DMS 273 (cell line): ENCODE measurements at regions not wholly inside any gene's neighbourhood (a gene's known extent, or its start where the extent isn't known, plus 50 kb on each side); places are given as distances from the start of the nearest gene placed in this dataset.

Source experiments
- DNase-seq: peaks from one replicate; lab custom pipeline; 2025; ENCODE audit not compliant: unreplicated experiment; lab: John Stamatoyannopoulos, UW

- peak; percentile 37 for DNase-seq
Measured at GRCh38 chr2:7281231-7282201, 364.3 kb downstream of the RNF144A start.

- no peak for DNase-seq
Measured at GRCh38 chr2:7286120-7286519, 368.9 kb downstream of the RNF144A start.

- DNase-seq = no peak
Measured at GRCh38 chr2:7288484-7288883, 371.3 kb downstream of the RNF144A start.

GRCh38 chr2:7289697-7290096 is 372.5 kb downstream of the RNF144A start:
- no peak for DNase-seq

GRCh38 chr2:7292154-7292691 is 375.0 kb downstream of the RNF144A start:
- DNase-seq = no peak

GRCh38 chr2:7309582-7309981 is 392.4 kb downstream of the RNF144A start:
- no peak for DNase-seq

GRCh38 chr2:7324706-7325105 is 407.5 kb downstream of the RNF144A start:
- DNase-seq = no peak

GRCh38 chr2:7325186-7325585 is 408.0 kb downstream of the RNF144A start:
- DNase-seq = no peak

- DNase-seq = no peak
Measured at GRCh38 chr2:7329465-7329864, 412.3 kb downstream of the RNF144A start.

- no peak for DNase-seq
Measured at GRCh38 chr2:7333189-7333765, 416.1 kb downstream of the RNF144A start.

- DNase-seq = no peak
Measured at GRCh38 chr2:7333960-7334493, 416.8 kb downstream of the RNF144A start.

GRCh38 chr2:7338961-7339360 is 421.7 kb downstream of the RNF144A start:
- DNase-seq = no peak

- no peak for DNase-seq
Measured at GRCh38 chr2:7346336-7346735, 429.1 kb downstream of the RNF144A start.

GRCh38 chr2:7348761-7349160 is 431.5 kb downstream of the RNF144A start:
- DNase-seq = no peak

GRCh38 chr2:7352191-7352590 is 435.0 kb downstream of the RNF144A start:
- DNase-seq = no peak

GRCh38 chr2:7353571-7353970 is 436.4 kb downstream of the RNF144A start:
- no peak for DNase-seq

GRCh38 chr2:7355781-7356180 is 438.6 kb downstream of the RNF144A start:
- no peak for DNase-seq

GRCh38 chr2:7356909-7357584 is 439.8 kb downstream of the RNF144A start:
- DNase-seq = no peak

GRCh38 chr2:7357993-7358392 is 440.8 kb downstream of the RNF144A start:
- DNase-seq = no peak

GRCh38 chr2:7358865-7359447 is 441.7 kb downstream of the RNF144A start:
- no peak for DNase-seq

- no peak for DNase-seq
Measured at GRCh38 chr2:7363906-7364305, 446.7 kb downstream of the RNF144A start.
